ENCODE measurements at regions not wholly inside any gene's neighbourhood (a gene's known extent, or its start where the extent isn't known, plus 50 kb on each side); places are given as distances from the start of the nearest gene placed in this dataset.

DNA sequence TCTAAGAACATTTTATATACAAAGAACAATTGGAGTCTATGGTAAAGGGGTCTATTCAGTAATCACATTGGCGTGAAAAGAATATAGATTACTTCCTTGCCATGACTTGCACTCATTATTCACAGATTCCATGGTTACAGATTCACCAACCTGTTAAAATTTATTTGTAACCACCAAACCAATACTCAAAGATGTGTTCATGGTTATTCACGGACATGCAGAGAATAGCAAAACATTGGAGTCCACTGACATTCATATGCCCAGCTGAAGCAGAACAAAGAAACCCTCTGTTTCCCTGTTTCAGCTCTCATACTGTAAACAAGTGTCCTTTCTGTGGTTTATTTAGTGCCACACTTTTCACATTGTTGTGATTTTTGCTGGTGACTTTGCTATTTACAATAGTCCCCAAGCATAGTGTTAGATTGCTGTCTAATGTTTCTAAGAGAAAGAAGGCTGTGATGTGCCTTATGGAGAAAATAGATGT is 185.8 kb upstream of the TTC14 start:
- Histone ChIP-seq H3K36me3 (ENCODE audit: control insufficient read depth in 1 of 2, insufficient read depth in 2 of 2, low read depth in 1 of 2, low read length in 2 of 2) (no peaks in the 10 kb centered on the region), H3K4me1 (ENCODE audit: control insufficient read depth, insufficient read depth, low read depth, low read length) (no peaks in the 10 kb centered on the region), H2BK12ac (ENCODE audit: low read length in 2 of 2) (no peak overlapping the region)

DNA sequence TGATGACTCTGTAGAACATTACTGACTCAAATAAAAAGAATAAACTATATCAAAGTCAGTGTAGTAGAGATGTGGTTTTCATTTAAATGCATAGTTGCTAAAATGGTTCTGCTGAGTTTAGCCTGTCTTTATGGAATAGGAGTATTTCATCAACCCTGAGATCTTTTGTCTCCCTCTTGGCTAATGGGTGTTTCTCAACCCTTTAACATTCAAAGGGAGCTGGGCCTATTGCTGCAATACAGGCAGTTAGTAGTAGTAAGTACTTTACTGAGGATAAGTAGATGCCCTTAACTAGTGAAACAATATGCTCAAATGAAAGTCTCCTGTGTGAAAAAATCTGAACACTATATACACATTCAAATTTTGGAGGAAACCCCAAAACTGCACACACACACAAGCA is 184.7 kb upstream of the TTC14 start:
- no peaks in the 10 kb centered on the region for H3K4me1 ChIP-seq (ENCODE audit: control insufficient read depth, insufficient read depth, low read depth, low read length)
- H2BK5ac ChIP-seq (ENCODE audit: low read depth, low read length, poor library complexity, severe bottlenecking), result no peak overlapping the region
- H2BK15ac ChIP-seq (ENCODE audit: low read depth, poor library complexity, severe bottlenecking), result no peak overlapping the region
- no peaks in the 10 kb centered on the region for H3K27me3 ChIP-seq (ENCODE audit: control insufficient read depth in 1 of 2, insufficient read depth in 1 of 2, low read length in 2 of 2)
- H3K23ac ChIP-seq (ENCODE audit: low read length in 2 of 2), result no peak overlapping the region
- H2AFZ ChIP-seq (ENCODE audit: low read depth, low read length), result no peak overlapping the region
- no peak overlapping the region for H4K91ac ChIP-seq (ENCODE audit: low read length)
- H3K4me2 ChIP-seq (ENCODE audit: low read length, poor library complexity, severe bottlenecking), result no peak overlapping the region
- no peak overlapping the region for H2BK120ac ChIP-seq (ENCODE audit: low read depth, low read length)
- no peak for DNase-seq
- no peak overlapping the region for H3K4me3 ChIP-seq (ENCODE audit: insufficient read depth in 1 of 2, low read depth in 1 of 2, low read length in 2 of 2)
- no peaks in the 10 kb centered on the region for H3K79me1 ChIP-seq (replicated peaks; ENCODE audit: low read length, poor library complexity, severe bottlenecking)
- H3K4ac ChIP-seq (ENCODE audit: low read depth in 1 of 2, low read length in 2 of 2), result no peak overlapping the region
- H4K8ac ChIP-seq (ENCODE audit: low read length), result no peak overlapping the region
- no peaks in the 10 kb centered on the region for H3K9me3 ChIP-seq (ENCODE audit: control insufficient read depth, low read length)
- no peak overlapping the region for H2AK5ac ChIP-seq (ENCODE audit: low read length, severe bottlenecking)
- no peak overlapping the region for H3K14ac ChIP-seq (ENCODE audit: low read length in 2 of 2)
- no peak overlapping the region for H2BK12ac ChIP-seq (ENCODE audit: low read length in 2 of 2)
- no peak overlapping the region for H3K9ac ChIP-seq (ENCODE audit: low read length)
- H3K27ac ChIP-seq (ENCODE audit: low read length, poor library complexity, severe bottlenecking), result no peak overlapping the region
- no peak overlapping the region for H3K18ac ChIP-seq (ENCODE audit: low read depth in 1 of 2, low read length in 2 of 2)
- no peaks in the 10 kb centered on the region for H3K36me3 ChIP-seq (ENCODE audit: control insufficient read depth in 1 of 2, insufficient read depth in 2 of 2, low read depth in 1 of 2, low read length in 2 of 2)

More for the DNA sequence above, 185.8 kb upstream of the TTC14 start:
- H2BK15ac ChIP-seq (ENCODE audit: low read depth, poor library complexity, severe bottlenecking), result no peak overlapping the region
- 44% methylated on average over 2 of the region's 2 CpGs for WGBS
- H3K4me2 ChIP-seq (ENCODE audit: low read length, poor library complexity, severe bottlenecking), result no peak overlapping the region
- H2AK5ac ChIP-seq (ENCODE audit: low read length, severe bottlenecking), result no peak overlapping the region
- H3K4me3 ChIP-seq (ENCODE audit: insufficient read depth in 1 of 2, low read depth in 1 of 2, low read length in 2 of 2), result no peak overlapping the region
- H3K18ac ChIP-seq (ENCODE audit: low read depth in 1 of 2, low read length in 2 of 2), result no peak overlapping the region
- no peak overlapping the region for H2BK120ac ChIP-seq (ENCODE audit: low read depth, low read length)
- no peak overlapping the region for H4K91ac ChIP-seq (ENCODE audit: low read length)
- no peak overlapping the region for H3K14ac ChIP-seq (ENCODE audit: low read length in 2 of 2)
- no peaks in the 10 kb centered on the region for H3K9me3 ChIP-seq (ENCODE audit: control insufficient read depth, low read length)
- no peak overlapping the region for H2AFZ ChIP-seq (ENCODE audit: low read depth, low read length)
- H3K4ac ChIP-seq (ENCODE audit: low read depth in 1 of 2, low read length in 2 of 2), result no peak overlapping the region
- H4K8ac ChIP-seq (ENCODE audit: low read length), result no peak overlapping the region
- H3K9ac ChIP-seq (ENCODE audit: low read length), result no peak overlapping the region
- H3K27me3 ChIP-seq (ENCODE audit: control insufficient read depth in 1 of 2, insufficient read depth in 1 of 2, low read length in 2 of 2), result no peaks in the 10 kb centered on the region
- H3K23ac ChIP-seq (ENCODE audit: low read length in 2 of 2), result no peak overlapping the region
- no peaks in the 10 kb centered on the region for H3K79me1 ChIP-seq (replicated peaks; ENCODE audit: low read length, poor library complexity, severe bottlenecking)
- H3K27ac ChIP-seq (ENCODE audit: low read length, poor library complexity, severe bottlenecking), result no peak overlapping the region
- no peak overlapping the region for H2BK5ac ChIP-seq (ENCODE audit: low read depth, low read length, poor library complexity, severe bottlenecking)
- DNase-seq, result no peak

DNA sequence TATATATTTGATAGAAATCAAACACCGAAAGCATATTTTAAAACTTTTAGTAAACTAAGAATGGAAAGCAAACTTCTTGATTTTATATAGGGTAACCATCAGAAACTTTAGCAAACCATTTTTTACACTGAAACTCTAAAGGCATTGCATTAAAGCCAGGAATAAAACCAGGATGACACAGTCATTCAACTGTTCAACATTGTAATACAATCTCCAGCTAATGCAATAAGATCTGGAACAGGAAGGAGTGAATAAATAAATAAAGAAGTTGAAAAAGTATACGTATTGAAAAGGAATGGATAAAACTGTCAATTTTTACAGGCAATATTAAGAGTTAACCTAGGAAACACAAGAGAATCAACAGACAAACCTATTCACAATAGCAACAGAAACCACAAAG is 181.9 kb upstream of the TTC14 start:
- Histone ChIP-seq H2AK5ac (ENCODE audit: low read length, severe bottlenecking) (no peak overlapping the region), H4K91ac (ENCODE audit: low read length) (no peak overlapping the region), H3K9ac (ENCODE audit: low read length) (no peak overlapping the region), H4K8ac (ENCODE audit: low read length) (no peak overlapping the region), H2BK12ac (ENCODE audit: low read length in 2 of 2) (no peak overlapping the region), H2AFZ (ENCODE audit: low read depth, low read length) (no peak overlapping the region), H2BK15ac (ENCODE audit: low read depth, poor library complexity, severe bottlenecking) (no peak overlapping the region), H3K23ac (ENCODE audit: low read length in 2 of 2) (no peak overlapping the region), H3K14ac (ENCODE audit: low read length in 2 of 2) (no peak overlapping the region), H3K4me2 (ENCODE audit: low read length, poor library complexity, severe bottlenecking) (no peak overlapping the region), H3K36me3 (ENCODE audit: control insufficient read depth in 1 of 2, insufficient read depth in 2 of 2, low read depth in 1 of 2, low read length in 2 of 2) (no peaks in the 10 kb centered on the region), H2BK5ac (ENCODE audit: low read depth, low read length, poor library complexity, severe bottlenecking) (no peak overlapping the region), H3K27ac (ENCODE audit: low read length, poor library complexity, severe bottlenecking) (no peak overlapping the region), H3K27me3 (ENCODE audit: control insufficient read depth in 1 of 2, insufficient read depth in 1 of 2, low read length in 2 of 2) (no peaks in the 10 kb centered on the region), H3K4me3 (ENCODE audit: insufficient read depth in 1 of 2, low read depth in 1 of 2, low read length in 2 of 2) (no peak overlapping the region), H3K79me1 (replicated peaks; ENCODE audit: low read length, poor library complexity, severe bottlenecking) (no peaks in the 10 kb centered on the region), H3K9me3 (ENCODE audit: control insufficient read depth, low read length) (no peaks in the 10 kb centered on the region), H3K4ac (ENCODE audit: low read depth in 1 of 2, low read length in 2 of 2) (no peak overlapping the region), H3K4me1 (ENCODE audit: control insufficient read depth, insufficient read depth, low read depth, low read length) (no peaks in the 10 kb centered on the region), H3K18ac (ENCODE audit: low read depth in 1 of 2, low read length in 2 of 2) (no peak overlapping the region), H2BK120ac (ENCODE audit: low read depth, low read length) (no peak overlapping the region)
- no peak for DNase-seq
- WGBS, result 80% methylated on average over 1 of the region's 2 CpGs

DNA sequence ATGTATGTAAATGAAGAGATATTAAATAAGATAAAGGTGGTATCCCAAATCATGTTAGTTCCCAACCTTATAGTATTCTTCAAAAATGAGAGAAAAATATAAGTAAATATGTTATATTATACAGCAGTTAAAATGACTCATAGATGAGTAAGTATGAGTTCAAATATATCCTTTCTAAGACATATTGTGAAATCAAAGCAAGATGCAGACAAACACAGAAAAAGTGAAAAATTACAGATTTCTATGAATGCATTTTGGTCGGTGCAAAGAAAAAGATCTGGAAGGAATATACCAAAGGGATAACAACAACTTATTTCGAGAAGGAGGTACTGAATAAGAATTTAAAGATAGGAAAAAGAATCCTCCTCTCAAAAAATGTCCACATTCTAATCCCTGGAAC is 181.2 kb upstream of the TTC14 start:
- WGBS, result 100% methylated on average over 1 of the region's 2 CpGs
- no peaks in the 10 kb centered on the region for H3K36me3 ChIP-seq (ENCODE audit: control insufficient read depth in 1 of 2, insufficient read depth in 2 of 2, low read depth in 1 of 2, low read length in 2 of 2)

More for the DNA sequence above, 181.2 kb upstream of the TTC14 start:
- Histone ChIP-seq H4K8ac (ENCODE audit: low read length) (no peak overlapping the region), H2AK5ac (ENCODE audit: low read length, severe bottlenecking) (no peak overlapping the region), H4K91ac (ENCODE audit: low read length) (no peak overlapping the region), H3K4ac (ENCODE audit: low read depth in 1 of 2, low read length in 2 of 2) (no peak overlapping the region), H3K14ac (ENCODE audit: low read length in 2 of 2) (no peak overlapping the region), H3K4me3 (ENCODE audit: insufficient read depth in 1 of 2, low read depth in 1 of 2, low read length in 2 of 2) (no peak overlapping the region), H3K27ac (ENCODE audit: low read length, poor library complexity, severe bottlenecking) (no peak overlapping the region), H2BK15ac (ENCODE audit: low read depth, poor library complexity, severe bottlenecking) (no peak overlapping the region), H3K4me2 (ENCODE audit: low read length, poor library complexity, severe bottlenecking) (no peak overlapping the region), H2BK12ac (ENCODE audit: low read length in 2 of 2) (no peak overlapping the region), H2BK5ac (ENCODE audit: low read depth, low read length, poor library complexity, severe bottlenecking) (no peak overlapping the region), H3K4me1 (ENCODE audit: control insufficient read depth, insufficient read depth, low read depth, low read length) (no peaks in the 10 kb centered on the region), H2BK120ac (ENCODE audit: low read depth, low read length) (no peak overlapping the region), H3K9ac (ENCODE audit: low read length) (peak overlapping the region; percentile 34), H3K27me3 (ENCODE audit: control insufficient read depth in 1 of 2, insufficient read depth in 1 of 2, low read length in 2 of 2) (no peaks in the 10 kb centered on the region), H3K18ac (ENCODE audit: low read depth in 1 of 2, low read length in 2 of 2) (no peak overlapping the region), H2AFZ (ENCODE audit: low read depth, low read length) (no peak overlapping the region), H3K9me3 (ENCODE audit: control insufficient read depth, low read length) (no peaks in the 10 kb centered on the region), H3K23ac (ENCODE audit: low read length in 2 of 2) (no peak overlapping the region), H3K79me1 (replicated peaks; ENCODE audit: low read length, poor library complexity, severe bottlenecking) (no peaks in the 10 kb centered on the region)
- no peak for DNase-seq
